MM.1S (cell line): ENCODE measurements at regions not wholly inside any gene's neighbourhood (a gene's known extent, or its start where the extent isn't known, plus 50 kb on each side); places are given as distances from the start of the nearest gene placed in this dataset.

Experiments
- DNase-seq: peaks from one replicate; pipeline ENCODE4 v3.0.0-alpha.2; 2015
- H2AFZ ChIP-seq: fragments of 300-600 bp; sonication (generic); 2 replicates; pipeline ENCODE4 v1.6.0; 2016; ENCODE audit warnings: antibody characterized with exemption, low read length
- H3F3A ChIP-seq: fragments of 300-600 bp; sonication (generic); 2 replicates; pipeline ENCODE4 v1.6.1; 2016; ENCODE audit warnings: mild to moderate bottlenecking, antibody characterized with exemption, low read length, moderate library complexity, mixed read lengths; ENCODE audit not compliant: insufficient read depth
- H3K27ac ChIP-seq: fragments of 300-600 bp; sonication (generic); 2 replicates; pipeline ENCODE4 v1.5.1; 2016; ENCODE audit warnings: mild to moderate bottlenecking, low read length
- H3K27me3 ChIP-seq: fragments of 300-600 bp; sonication (generic); replicated peaks from 2 replicates; pipeline ENCODE4 v1.6.0; 2016; ENCODE audit warnings: low read length; ENCODE audit not compliant: insufficient read depth
- H3K36me3 ChIP-seq: fragments of 300-600 bp; sonication (generic); replicated peaks from 2 replicates; pipeline ENCODE4 v1.6.1; 2016; ENCODE audit warnings: mild to moderate bottlenecking, low read length, mixed read lengths; ENCODE audit not compliant: insufficient read depth
- H3K4me1 ChIP-seq: fragments of 300-600 bp; sonication (generic); 2 replicates; pipeline ENCODE4 v1.6.1; 2016; ENCODE audit warnings: low read length, mixed read lengths
- H3K4me2 ChIP-seq: fragments of 300-600 bp; sonication (generic); 2 replicates; pipeline ENCODE4 v1.6.0; 2016; ENCODE audit warnings: low read depth, low read length
- H3K4me3 ChIP-seq: fragments of 300-600 bp; sonication (generic); 2 replicates; pipeline ENCODE4 v1.5.1; 2016; ENCODE audit warnings: low read length, mixed read lengths
- H3K79me2 ChIP-seq: fragments of 300-600 bp; sonication (generic); 2 replicates; pipeline ENCODE4 v1.6.1; 2016; ENCODE audit warnings: mixed run types, low read length, mixed read lengths
- H3K9ac ChIP-seq: fragments of 300-600 bp; sonication (generic); 2 replicates; pipeline ENCODE4 v1.6.1; 2016; ENCODE audit warnings: low read length, mixed read lengths
- H3K9me2 ChIP-seq: fragments of 300-600 bp; sonication (generic); replicated peaks from 2 replicates; pipeline ENCODE4 v1.6.1; 2016; ENCODE audit warnings: mild to moderate bottlenecking, low read length, mixed read lengths; ENCODE audit not compliant: insufficient read depth
- H3K9me3 ChIP-seq: fragments of 300-600 bp; sonication (generic); replicated peaks from 2 replicates; pipeline ENCODE4 v1.6.1; 2016; ENCODE audit warnings: mild to moderate bottlenecking, low read length, mixed read lengths; ENCODE audit not compliant: insufficient read depth
- H4K20me1 ChIP-seq: fragments of 300-600 bp; sonication (generic); 2 replicates; pipeline ENCODE4 v1.6.1; 2016; ENCODE audit warnings: mild to moderate bottlenecking, low read length, moderate library complexity, mixed read lengths; ENCODE audit not compliant: insufficient read depth
- CTCF ChIP-seq: fragments of 300-600 bp; sonication (generic); IDR thresholded peaks from 2 replicates; pipeline ENCODE4 v1.5.1; 2016; ENCODE audit warnings: antibody characterized with exemption, low read length, mixed read lengths
- EZH2 ChIP-seq: fragments of 300-600 bp; sonication (generic); optimal IDR thresholded peaks from 2 replicates; pipeline ENCODE3; 2017; ENCODE audit warnings: low read depth, mild to moderate bottlenecking, antibody characterized with exemption, low read length, mixed read lengths
- EZH2phosphoT487 ChIP-seq: fragments of 300-600 bp; sonication (generic); IDR thresholded peaks from 2 replicates; pipeline ENCODE4 v1.6.1; 2018; ENCODE audit warnings: antibody characterized with exemption, low read length

- no peaks in the 10 kb centered on the region for H4K20me1 ChIP-seq
- no peak for DNase-seq
- no peak for TF ChIP-seq CTCF
- no peak for TF ChIP-seq EZH2phosphoT487
- TF ChIP-seq EZH2 = no peak
- no peak overlapping the region for H3K9ac ChIP-seq
- H3K4me2 ChIP-seq = no peak overlapping the region
- H3K27me3 ChIP-seq = no peaks in the 10 kb centered on the region
- H3K9me3 ChIP-seq = no peaks in the 10 kb centered on the region
- no peaks in the 10 kb centered on the region for H3K79me2 ChIP-seq
- no peak overlapping the region for H2AFZ ChIP-seq
- no peaks in the 10 kb centered on the region for H3K4me1 ChIP-seq
- H3F3A ChIP-seq = no peaks in the 10 kb centered on the region
- H3K9me2 ChIP-seq = no peaks in the 10 kb centered on the region
- H3K4me3 ChIP-seq = no peak overlapping the region
- no peaks in the 10 kb centered on the region for H3K36me3 ChIP-seq
- no peak overlapping the region for H3K27ac ChIP-seq
Measured at GRCh38 chr9:84169240-84169639, 171.3 kb downstream of the SLC28A3 start.

- Histone ChIP-seq H3K4me1 (no peaks in the 10 kb centered on the region), H3K4me3 (no peak overlapping the region), H3K9ac (no peak overlapping the region), H3K79me2 (no peaks in the 10 kb centered on the region), H3K27ac (no peak overlapping the region), H3K36me3 (no peaks in the 10 kb centered on the region), H3K27me3 (no peaks in the 10 kb centered on the region), H3F3A (no peaks in the 10 kb centered on the region), H3K9me3 (no peaks in the 10 kb centered on the region), H4K20me1 (no peaks in the 10 kb centered on the region), H3K4me2 (no peak overlapping the region), H2AFZ (no peak overlapping the region), H3K9me2 (no peaks in the 10 kb centered on the region)
- DNase-seq = no peak
- no peak for TF ChIP-seq EZH2
- no peak for TF ChIP-seq EZH2phosphoT487
- TF ChIP-seq CTCF = no peak
Measured at GRCh38 chr9:84170521-84171141, 169.9 kb downstream of the SLC28A3 start.

GRCh38 chr9:84173961-84174360 is 166.6 kb downstream of the SLC28A3 start:
- Histone ChIP-seq H3F3A (no peaks in the 10 kb centered on the region), H3K9ac (no peak overlapping the region), H3K4me1 (no peaks in the 10 kb centered on the region), H3K27ac (no peak overlapping the region), H4K20me1 (no peaks in the 10 kb centered on the region), H3K27me3 (no peaks in the 10 kb centered on the region), H3K9me2 (no peaks in the 10 kb centered on the region), H3K4me3 (no peak overlapping the region), H3K79me2 (no peaks in the 10 kb centered on the region), H3K36me3 (no peaks in the 10 kb centered on the region), H2AFZ (no peak overlapping the region), H3K4me2 (no peak overlapping the region), H3K9me3 (no peaks in the 10 kb centered on the region)
- TF ChIP-seq EZH2phosphoT487 (no peak), EZH2 (no peak), CTCF (no peak)
- no peak for DNase-seq
